T1000 (cell line): ENCODE measurements at regions not wholly inside any gene's neighbourhood (a gene's known extent, or its start where the extent isn't known, plus 50 kb on each side); places are given as distances from the start of the nearest gene placed in this dataset.
A peak's percentile ranks its signal among the peaks of the same experiment; 100 is the strongest.

Source experiments
- DNase-seq: peaks from one replicate; lab custom pipeline; 2025; ENCODE audit warnings: mixed read lengths; lab: John Stamatoyannopoulos, UW

- no peak for DNase-seq
Observed at GRCh38 chr3:72342450-72342849, 505.8 kb downstream of the SHQ1 start.

GRCh38 chr3:72341920-72342319 lies 506.3 kb downstream of the SHQ1 start:
- DNase-seq = no peak

- DNase-seq = no peak
Observed at GRCh38 chr3:72341380-72341770, 506.9 kb downstream of the SHQ1 start.

GRCh38 chr3:72340476-72341379 lies 507.5 kb downstream of the SHQ1 start:
- DNase-seq = no peak

GRCh38 chr3:72340056-72340455 lies 508.2 kb downstream of the SHQ1 start:
- DNase-seq = no peak

- no peak for DNase-seq
Observed at GRCh38 chr3:72339670-72340030, 508.6 kb downstream of the SHQ1 start.

- DNase-seq = peak; percentile 74
Observed at GRCh38 chr3:72338942-72339669, 509.1 kb downstream of the SHQ1 start.

- peak; percentile 67 for DNase-seq
Observed at GRCh38 chr3:72338082-72338941, 509.9 kb downstream of the SHQ1 start.

GRCh38 chr3:72337480-72337855 lies 510.8 kb downstream of the SHQ1 start:
- DNase-seq = no peak

- no peak for DNase-seq
Observed at GRCh38 chr3:72336821-72337479, 511.3 kb downstream of the SHQ1 start.

- DNase-seq = no peak
Observed at GRCh38 chr3:72336114-72336651, 512.1 kb downstream of the SHQ1 start.

GRCh38 chr3:72335458-72336095 lies 512.7 kb downstream of the SHQ1 start:
- DNase-seq = no peak

GRCh38 chr3:72334681-72335457 lies 513.4 kb downstream of the SHQ1 start:
- DNase-seq = no peak

GRCh38 chr3:72332689-72333088 lies 515.6 kb downstream of the SHQ1 start:
- no peak for DNase-seq

- no peak for DNase-seq
Observed at GRCh38 chr3:72332036-72332435, 516.2 kb downstream of the SHQ1 start.

GRCh38 chr3:72331076-72331475 lies 517.2 kb downstream of the SHQ1 start:
- no peak for DNase-seq

- DNase-seq = no peak
Observed at GRCh38 chr3:72329354-72329753, 518.9 kb downstream of the SHQ1 start.

- DNase-seq = no peak
Observed at GRCh38 chr3:72328755-72329277, 519.4 kb downstream of the SHQ1 start.

GRCh38 chr3:72327008-72327407 lies 521.2 kb downstream of the SHQ1 start:
- no peak for DNase-seq

- DNase-seq = no peak
Observed at GRCh38 chr3:72324253-72324811, 523.9 kb downstream of the SHQ1 start.
